ENCODE measurements at regions not wholly inside any gene's neighbourhood (a gene's known extent, or its start where the extent isn't known, plus 50 kb on each side); places are given as distances from the start of the nearest gene placed in this dataset.

DNA sequence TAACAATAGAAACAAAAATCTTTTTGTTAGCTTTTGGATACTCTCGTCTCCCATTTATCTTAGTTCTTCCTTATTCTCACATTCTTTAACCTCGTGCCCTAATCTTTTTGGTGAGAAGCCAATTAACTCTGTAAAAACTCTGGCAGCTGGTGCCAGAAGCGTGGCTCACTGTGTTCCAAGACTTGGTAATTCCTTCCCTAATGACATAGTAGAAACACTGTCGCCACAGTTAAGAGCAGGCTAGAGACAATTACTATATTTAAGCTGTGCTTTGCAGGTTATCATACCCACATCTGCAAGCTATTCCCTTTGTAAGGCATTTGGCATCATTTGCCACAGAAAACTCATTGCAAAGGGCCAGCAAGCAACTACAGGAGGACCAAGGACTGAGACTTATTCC, 160.9 kb upstream of the PIK3R1 start:
- TF ChIP-seq, protein P1, sequence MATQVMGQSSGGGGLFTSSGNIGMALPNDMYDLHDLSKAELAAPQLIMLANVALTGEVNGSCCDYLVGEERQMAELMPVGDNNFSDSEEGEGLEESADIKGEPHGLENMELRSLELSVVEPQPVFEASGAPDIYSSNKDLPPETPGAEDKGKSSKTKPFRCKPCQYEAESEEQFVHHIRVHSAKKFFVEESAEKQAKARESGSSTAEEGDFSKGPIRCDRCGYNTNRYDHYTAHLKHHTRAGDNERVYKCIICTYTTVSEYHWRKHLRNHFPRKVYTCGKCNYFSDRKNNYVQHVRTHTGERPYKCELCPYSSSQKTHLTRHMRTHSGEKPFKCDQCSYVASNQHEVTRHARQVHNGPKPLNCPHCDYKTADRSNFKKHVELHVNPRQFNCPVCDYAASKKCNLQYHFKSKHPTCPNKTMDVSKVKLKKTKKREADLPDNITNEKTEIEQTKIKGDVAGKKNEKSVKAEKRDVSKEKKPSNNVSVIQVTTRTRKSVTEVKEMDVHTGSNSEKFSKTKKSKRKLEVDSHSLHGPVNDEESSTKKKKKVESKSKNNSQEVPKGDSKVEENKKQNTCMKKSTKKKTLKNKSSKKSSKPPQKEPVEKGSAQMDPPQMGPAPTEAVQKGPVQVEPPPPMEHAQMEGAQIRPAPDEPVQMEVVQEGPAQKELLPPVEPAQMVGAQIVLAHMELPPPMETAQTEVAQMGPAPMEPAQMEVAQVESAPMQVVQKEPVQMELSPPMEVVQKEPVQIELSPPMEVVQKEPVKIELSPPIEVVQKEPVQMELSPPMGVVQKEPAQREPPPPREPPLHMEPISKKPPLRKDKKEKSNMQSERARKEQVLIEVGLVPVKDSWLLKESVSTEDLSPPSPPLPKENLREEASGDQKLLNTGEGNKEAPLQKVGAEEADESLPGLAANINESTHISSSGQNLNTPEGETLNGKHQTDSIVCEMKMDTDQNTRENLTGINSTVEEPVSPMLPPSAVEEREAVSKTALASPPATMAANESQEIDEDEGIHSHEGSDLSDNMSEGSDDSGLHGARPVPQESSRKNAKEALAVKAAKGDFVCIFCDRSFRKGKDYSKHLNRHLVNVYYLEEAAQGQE (IDR thresholded peaks at IDR 0.05; ENCODE audit: insufficient read depth in 1 of 2, low read depth in 2 of 2, low read length in 2 of 2) = no peak
- TF ChIP-seq SIN3A (IDR thresholded peaks at IDR 0.05; ENCODE audit: borderline replicate concordance, insufficient read depth, low read length) = no peak
- no peak for TF ChIP-seq FOXP2 (optimal IDR thresholded peaks at IDR 0.05; ENCODE audit: borderline replicate concordance, extremely low read depth, extremely low read length, insufficient read depth)
- no peak for TF ChIP-seq TAF1 (IDR thresholded peaks at IDR 0.05; ENCODE audit: borderline replicate concordance, insufficient read depth, low read length)
- no peak for TF ChIP-seq POLR2AphosphoS5 (IDR thresholded peaks at IDR 0.05; ENCODE audit: low read depth, low read length)

DNA sequence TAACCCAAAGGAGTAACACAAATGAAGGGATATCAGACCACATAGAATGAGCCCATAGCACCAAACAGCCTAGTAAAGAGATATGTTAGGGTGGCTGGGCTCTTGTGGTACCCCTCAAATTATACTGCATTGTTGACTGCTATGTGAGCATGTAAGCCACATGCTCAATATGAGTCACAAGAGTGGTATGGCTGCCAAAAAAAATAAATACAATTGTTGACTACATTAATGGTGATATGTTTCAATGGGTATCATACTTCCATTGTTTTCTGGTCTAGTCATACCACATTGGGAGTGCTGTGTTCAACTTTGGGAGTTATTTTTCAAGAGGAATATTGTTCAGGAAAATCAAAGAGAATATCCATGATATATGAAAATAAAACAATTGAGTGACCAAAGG, 162.4 kb upstream of the PIK3R1 start:
- TF ChIP-seq, protein P1 (IDR thresholded peaks at IDR 0.05; ENCODE audit: insufficient read depth in 1 of 2, low read depth in 2 of 2, low read length in 2 of 2) = no peak
- TF ChIP-seq POLR2AphosphoS5 (IDR thresholded peaks at IDR 0.05; ENCODE audit: low read depth, low read length) (no peak), SIN3A (IDR thresholded peaks at IDR 0.05; ENCODE audit: borderline replicate concordance, insufficient read depth, low read length) (no peak), TAF1 (IDR thresholded peaks at IDR 0.05; ENCODE audit: borderline replicate concordance, insufficient read depth, low read length) (no peak), FOXP2 (optimal IDR thresholded peaks at IDR 0.05; ENCODE audit: borderline replicate concordance, extremely low read depth, extremely low read length, insufficient read depth) (no peak)

DNA sequence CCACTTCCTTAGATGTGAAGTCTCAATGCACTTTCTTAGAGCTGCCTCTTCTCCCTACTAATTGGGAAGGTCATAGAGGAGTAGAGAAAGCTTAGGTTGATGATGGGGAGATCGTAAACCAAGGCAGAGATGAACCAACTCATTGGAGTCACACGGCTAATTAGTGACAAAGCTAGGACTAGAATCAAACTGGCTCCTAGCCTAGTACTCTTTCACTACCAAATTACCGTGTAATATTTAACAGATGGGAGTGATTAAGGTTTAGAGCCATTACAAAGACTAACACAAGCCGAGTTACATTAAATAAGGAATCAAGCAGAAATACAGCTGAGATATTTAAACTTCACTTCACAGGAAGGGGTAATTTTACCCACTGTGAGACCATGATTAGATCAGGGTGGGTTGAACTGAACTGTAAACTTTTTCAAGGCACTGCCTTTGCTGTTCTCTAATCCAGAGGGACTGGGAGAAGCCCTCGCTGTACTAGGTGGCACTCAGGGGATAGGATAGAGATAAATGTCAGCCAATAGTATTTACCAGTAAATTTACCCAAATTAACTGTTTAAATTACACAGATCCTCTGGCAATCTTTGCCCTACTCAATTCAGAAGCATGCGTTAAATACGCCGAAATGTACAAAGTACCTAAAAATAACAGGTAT, 166.4 kb upstream of the PIK3R1 start:
- TF ChIP-seq POLR2AphosphoS5 (IDR thresholded peaks at IDR 0.05; ENCODE audit: low read depth, low read length) (no peak), FOXP2 (optimal IDR thresholded peaks at IDR 0.05; ENCODE audit: borderline replicate concordance, extremely low read depth, extremely low read length, insufficient read depth) (no peak), SIN3A (IDR thresholded peaks at IDR 0.05; ENCODE audit: borderline replicate concordance, insufficient read depth, low read length) (no peak), TAF1 (IDR thresholded peaks at IDR 0.05; ENCODE audit: borderline replicate concordance, insufficient read depth, low read length) (no peak)
- TF ChIP-seq, protein P1 (IDR thresholded peaks at IDR 0.05; ENCODE audit: insufficient read depth in 1 of 2, low read depth in 2 of 2, low read length in 2 of 2) = no peak

DNA sequence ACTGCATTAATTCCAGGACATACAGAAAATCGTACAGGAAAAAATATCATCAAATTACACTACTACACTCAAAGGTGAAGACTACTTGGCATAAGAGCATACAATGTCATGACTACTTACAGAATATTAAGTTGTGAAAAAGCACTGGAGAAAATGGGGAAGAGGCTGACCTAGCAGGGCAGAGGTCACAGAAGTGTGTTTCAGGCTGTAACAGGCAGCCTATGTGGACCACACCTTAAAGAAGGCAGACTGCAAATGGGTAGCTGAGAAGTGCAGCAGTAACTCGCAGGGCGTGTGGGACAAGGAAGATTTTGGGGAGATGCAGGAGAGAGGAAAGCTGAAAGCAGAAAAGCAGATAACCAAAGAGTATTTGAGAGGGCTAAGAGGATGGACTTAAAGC, 167.0 kb upstream of the PIK3R1 start:
- TF ChIP-seq FOXP2 (optimal IDR thresholded peaks at IDR 0.05; ENCODE audit: borderline replicate concordance, extremely low read depth, extremely low read length, insufficient read depth) (no peak), TAF1 (IDR thresholded peaks at IDR 0.05; ENCODE audit: borderline replicate concordance, insufficient read depth, low read length) (no peak), SIN3A (IDR thresholded peaks at IDR 0.05; ENCODE audit: borderline replicate concordance, insufficient read depth, low read length) (no peak), POLR2AphosphoS5 (IDR thresholded peaks at IDR 0.05; ENCODE audit: low read depth, low read length) (no peak)
- TF ChIP-seq, protein P1 (IDR thresholded peaks at IDR 0.05; ENCODE audit: insufficient read depth in 1 of 2, low read depth in 2 of 2, low read length in 2 of 2) = no peak

All from PFSK-1 (cell line).